Stomach (tissue), 8 donors: ENCODE measurements at regions not wholly inside any gene's neighbourhood (a gene's known extent, or its start where the extent isn't known, plus 50 kb on each side); places are given as distances from the start of the nearest gene placed in this dataset.
"Not testable (repeated sequence)": the region's sequence is repeated elsewhere in the genome, so short reads cannot be mapped to it uniquely, and the experiment has no call there.

Source experiments
- DNase-seq, 2 donors: peaks; one replicate each; pipeline versions ENCODE4 v3.0.0 to v3.0.0-alpha.2; 2013 to 2019
- H3K27ac ChIP-seq, 5 donors: fragments of 200-600 bp in 4 of 5; sonication (generic) in 4 of 5; one replicate each; pipeline ENCODE4 v1.5.1; 2013 to 2019; ENCODE audit warnings: mild to moderate bottlenecking in 1 of 5, moderate library complexity in 1 of 5
- H3K27me3 ChIP-seq, 3 donors: fragments of 200-600 bp; sonication (generic); one replicate each; pipeline ENCODE4 v1.5.1; 2017 to 2019; ENCODE audit warnings: mixed run types in 1 of 3
- H3K36me3 ChIP-seq, 4 donors: fragments of 200-600 bp; sonication (generic); 1 replicate in 3 of 4; 2 replicates in 1 of 4; pipeline ENCODE4 v1.5.1; 2016 to 2019
- H3K4me1 ChIP-seq, 4 donors: fragments of 200-600 bp; sonication (generic); one replicate each; pipeline ENCODE4 v1.5.1; 2016 to 2019
- H3K4me3 ChIP-seq, 4 donors: fragments of 200-600 bp; sonication (generic) in 3 of 4; one replicate each; pipeline ENCODE4 v1.5.1; 2016 to 2019; ENCODE audit warnings: mild to moderate bottlenecking in 1 of 4
- H3K9me3 ChIP-seq, 4 donors: fragments of 200-600 bp; sonication (generic); one replicate each; pipeline ENCODE4 v1.5.1; 2016 to 2019
- CTCF ChIP-seq, 7 experiments: fragments of 450-650 bp in 4 of 7; fragments of 200-600 bp in 3 of 7; sonication (generic) in 3 of 7; IDR thresholded peaks; one replicate each; pipeline ENCODE4 v1.5.1; 2016 to 2019; ENCODE audit warnings: antibody characterized with exemption in 7 of 7, control low read depth in 2 of 7, mild to moderate bottlenecking in 1 of 7
- EP300 ChIP-seq: sonication (generic); formaldehyde crosslinking; IDR thresholded peaks from one replicate; pipeline ENCODE4 v1.6.1; 2017; ENCODE audit warnings: antibody characterized with exemption
- POLR2A ChIP-seq, 4 donors: fragments of 450-650 bp; IDR thresholded peaks; one replicate each; pipeline ENCODE4 v1.6.1; 2016; ENCODE audit warnings: antibody characterized with exemption in 4 of 4, control low read depth in 2 of 4, mild to moderate bottlenecking in 1 of 4, moderate library complexity in 1 of 4
- POLR2AphosphoS5 ChIP-seq, 3 donors: sonication (generic); formaldehyde crosslinking; IDR thresholded peaks; one replicate each; pipeline ENCODE4 v1.6.1; 2016; ENCODE audit warnings: antibody characterized with exemption in 3 of 3
- WGBS, 5 donors: extraction: QIAGEN DNeasy Blood & Tissue Kit in 3 of 5; methylation state at CpG; one replicate each; pipeline versions ENCODE4 v1.1.5 to v1.1.7; 2013 to 2018; 5-methylcytosine and 5-hydroxymethylcytosine counted together
- intact Hi-C: fragments of 100-400 bp; cut with DNase I; formaldehyde crosslinking; loops from one replicate; pipeline ENCODE4 v1.15.1; 2023; ENCODE audit warnings: low total_unique reads
- donor health status: healthy with polysubstance abuse.
- donor health status: Bipolar disorder and iron deficiency.
- donor health status: healthy.

GRCh38 chr1:101116006-101116405, 90.4 kb upstream of the DPH5 start:
- intact Hi-C loops = no loop called here
- no peak for DNase-seq
- Histone ChIP-seq H3K36me3 (no peaks in the 10 kb centered on the region), H3K27ac (no peak overlapping the region), H3K4me1 (no peaks in the 10 kb centered on the region), H3K27me3 (no peaks in the 10 kb centered on the region), H3K4me3 (no peak overlapping the region), H3K9me3 (no peaks in the 10 kb centered on the region)
- 90 to 94% (median 91%) methylated on average over 3 of the region's 3 CpGs for WGBS, 5 donors
- TF ChIP-seq POLR2A (IDR thresholded peaks at IDR 0.05) (no peak), CTCF (IDR thresholded peaks at IDR 0.05) (no peak), EP300 (no peak), POLR2AphosphoS5 (IDR thresholded peaks at IDR 0.05) (no peak)

- no peak for TF ChIP-seq EP300
- no peak for TF ChIP-seq POLR2A (IDR thresholded peaks at IDR 0.05)
- no peak for TF ChIP-seq CTCF (IDR thresholded peaks at IDR 0.05)
- TF ChIP-seq POLR2AphosphoS5 (IDR thresholded peaks at IDR 0.05) = no peak
- no peak overlapping the region for H3K27ac ChIP-seq
- 77 to 97% (median 85%) methylated on average over 1 of the region's 1 CpG for WGBS, 5 donors
Observed at GRCh38 chr1:101115112-101115511, 89.5 kb upstream of the DPH5 start.

GRCh38 chr1:101114128-101114527, 88.5 kb upstream of the DPH5 start:
- H3K9me3 ChIP-seq, DNase-seq, H3K27me3 ChIP-seq, H3K4me1 ChIP-seq, H3K36me3 ChIP-seq, H3K4me3 ChIP-seq, H3K27ac ChIP-seq, intact Hi-C loops: not testable (repeated sequence)
- 95 to 100% (median 97%) methylated on average over 2 of the region's 2 CpGs for WGBS, 5 donors

More at GRCh38 chr1:101115112-101115511, 89.5 kb upstream of the DPH5 start:
- Histone ChIP-seq H3K4me3 (no peak overlapping the region), H3K27me3 (no peaks in the 10 kb centered on the region), H3K4me1 (no peaks in the 10 kb centered on the region), H3K36me3 (no peaks in the 10 kb centered on the region), H3K9me3 (no peaks in the 10 kb centered on the region)
- intact Hi-C loops = no loop called here
- no peak for DNase-seq

GRCh38 chr1:101112051-101112780, 86.6 kb upstream of the DPH5 start:
- no peaks in the 10 kb centered on the region for H3K27me3 ChIP-seq
- no peaks in the 10 kb centered on the region for H3K36me3 ChIP-seq
- H3K27ac ChIP-seq = peak overlapping the region in 2 of 5 donors; percentile 13 to 30
- no peak overlapping the region for H3K4me3 ChIP-seq
- H3K9me3 ChIP-seq = no peaks in the 10 kb centered on the region
- intact Hi-C loops = no loop called here
- H3K4me1 ChIP-seq = no peaks in the 10 kb centered on the region
- 43 to 60% (median 52%) methylated on average over 6 of the region's 6 CpGs for WGBS, 5 donors
- peak in 1 of 2 donors; percentile 80 for DNase-seq
- TF ChIP-seq POLR2A (IDR thresholded peaks at IDR 0.05) (no peak), EP300 (no peak), CTCF (IDR thresholded peaks at IDR 0.05) (no peak), POLR2AphosphoS5 (IDR thresholded peaks at IDR 0.05) (no peak)

- no peak for DNase-seq
- H3K9me3 ChIP-seq = no peaks in the 10 kb centered on the region
- no peaks in the 10 kb centered on the region for H3K27me3 ChIP-seq
- H3K4me3 ChIP-seq = no peak overlapping the region
- WGBS, 5 donors = 42 to 67% (median 55%) methylated on average over 1 of the region's 1 CpG
- H3K4me1 ChIP-seq = no peaks in the 10 kb centered on the region
- H3K36me3 ChIP-seq = no peaks in the 10 kb centered on the region
- intact Hi-C loops = no loop called here
- TF ChIP-seq POLR2AphosphoS5 (IDR thresholded peaks at IDR 0.05) (no peak), POLR2A (IDR thresholded peaks at IDR 0.05) (no peak), EP300 (no peak), CTCF (IDR thresholded peaks at IDR 0.05) (no peak)
- H3K27ac ChIP-seq = peak overlapping the region in 1 of 5 donors; percentile 30
Observed at GRCh38 chr1:101111461-101111860, 85.9 kb upstream of the DPH5 start.
